IMR-90 (cell line): ENCODE measurements at regions not wholly inside any gene's neighbourhood (a gene's known extent, or its start where the extent isn't known, plus 50 kb on each side); places are given as distances from the start of the nearest gene placed in this dataset.

ENCODE experiments used
- ATAC-seq: fragments of 200-7000 bp; cut with Tn5 transposase; 2 replicates; pipeline ENCODE4 v1.9.1; 2020; ENCODE audit warnings: low read depth, mild to moderate bottlenecking, moderate library complexity
- BruUV-seq: library from RNA; stranded (reverse); fragments of 400-500 nt; replicated peaks from 2 replicates; lab custom pipeline; 2021; lab: Mats Ljungman, UMichigan
- CTCF ChIA-PET: fragments of 300-600 bp; formaldehyde crosslinking; extraction: SDS; loops from one replicate; lab custom pipeline; 2021; ENCODE audit warnings: antibody characterized with exemption; lab: Yijun Ruan, JAX
- POLR2A ChIA-PET: fragments of 300-600 bp; sonication (Branson Sonifier 250); formaldehyde crosslinking; loops from one replicate; lab custom pipeline; 2022; ENCODE audit warnings: antibody characterized with exemption; ENCODE audit not compliant: unreplicated experiment; lab: Charles Lee
- DNase-seq: peaks from one replicate; pipeline ENCODE4 v3.0.0; 2013
- H2AFZ ChIP-seq: replicated peaks from 2 replicates; pipeline ENCODE3; 2013; ENCODE audit warnings: low read length, mild to moderate bottlenecking; ENCODE audit not compliant: poor library complexity
- H2AK5ac ChIP-seq: 2 replicates; pipeline ENCODE4 v1.6.1; 2013; ENCODE audit warnings: low read depth, low read length, inconsistent platforms
- H2AK9ac ChIP-seq: replicated peaks from 2 replicates; pipeline ENCODE3; 2013; ENCODE audit warnings: mild to moderate bottlenecking, low read depth, low read length, moderate library complexity; ENCODE audit not compliant: poor library complexity
- H2BK120ac ChIP-seq: 2 replicates; pipeline ENCODE4 v1.6.1; 2013; ENCODE audit warnings: low read depth, low read length, inconsistent platforms
- H2BK15ac ChIP-seq: 3 replicates; pipeline ENCODE4 v1.6.1; 2013; ENCODE audit warnings: low read depth, low read length, inconsistent platforms
- H2BK20ac ChIP-seq: 2 replicates; pipeline ENCODE4 v1.6.1; 2013; ENCODE audit warnings: low read depth, mild to moderate bottlenecking, inconsistent platforms, low read length, moderate library complexity
- H2BK5ac ChIP-seq: 2 replicates; pipeline ENCODE4 v1.6.1; 2013; ENCODE audit warnings: mild to moderate bottlenecking, low read depth, low read length, inconsistent platforms; ENCODE audit not compliant: poor library complexity, severe bottlenecking
- H3K14ac ChIP-seq: replicated peaks from 2 replicates; pipeline ENCODE4 v1.6.1; 2013; ENCODE audit warnings: low read depth, low read length, inconsistent platforms
- H3K18ac ChIP-seq: 2 replicates; pipeline ENCODE4 v1.6.1; 2013; ENCODE audit warnings: low read depth, low read length, control low read depth
- H3K23ac ChIP-seq: 2 replicates; pipeline ENCODE4 v1.6.1; 2013; ENCODE audit warnings: low read depth, low read length, inconsistent platforms
- H3K27ac ChIP-seq: 2 replicates; pipeline ENCODE4 v1.5.1; 2013; ENCODE audit warnings: mild to moderate bottlenecking, control low read depth, low read length; ENCODE audit not compliant: insufficient read depth
- H3K27me3 ChIP-seq: 2 replicates; pipeline ENCODE4 v1.6.1; 2013; ENCODE audit warnings: low read length; ENCODE audit not compliant: control insufficient read depth, insufficient read depth
- H3K36me3 ChIP-seq: 2 replicates; pipeline ENCODE4 v1.6.1; 2013; ENCODE audit warnings: low read length, mixed read lengths; ENCODE audit not compliant: control insufficient read depth, insufficient read depth
- H3K4ac ChIP-seq: 2 replicates; pipeline ENCODE4 v1.6.1; 2013; ENCODE audit warnings: low read depth, low read length, inconsistent platforms
- H3K4me1 ChIP-seq: 2 replicates; pipeline ENCODE4 v1.6.1; 2013; ENCODE audit warnings: low read length, mixed read lengths; ENCODE audit not compliant: control insufficient read depth, insufficient read depth
- H3K4me2 ChIP-seq: 2 replicates; pipeline ENCODE4 v1.6.1; 2013; ENCODE audit warnings: low read depth, mild to moderate bottlenecking, control low read depth, low read length, moderate library complexity
- H3K4me3 ChIP-seq: 2 replicates; pipeline ENCODE4 v1.5.1; 2013; ENCODE audit warnings: low read depth, mild to moderate bottlenecking, control low read depth, low read length, moderate library complexity; ENCODE audit not compliant: insufficient read depth
- H3K56ac ChIP-seq: 2 replicates; pipeline ENCODE4 v1.6.1; 2013; ENCODE audit warnings: low read length, inconsistent platforms; ENCODE audit not compliant: insufficient read depth; ENCODE audit errors: extremely low read depth
- H3K79me1 ChIP-seq, 2 experiments: 2 replicates each; pipeline ENCODE4 v1.6.1; 2013; ENCODE audit warnings: low read length in 2 of 2, inconsistent platforms in 1 of 2, low read depth in 1 of 2
- H3K9ac ChIP-seq: 2 replicates; pipeline ENCODE4 v1.6.1; 2013; ENCODE audit warnings: low read depth, low read length, control low read depth
- H3K9me1 ChIP-seq: 2 replicates; pipeline ENCODE4 v1.6.1; 2013; ENCODE audit warnings: low read length, inconsistent platforms; ENCODE audit not compliant: insufficient read depth
- H3K9me3 ChIP-seq: 2 replicates; pipeline ENCODE4 v1.6.1; 2013; ENCODE audit warnings: low read length; ENCODE audit not compliant: control insufficient read depth, insufficient read depth
- H4K20me1 ChIP-seq: 2 replicates; pipeline ENCODE4 v1.6.1; 2013; ENCODE audit warnings: low read length, inconsistent platforms; ENCODE audit not compliant: insufficient read depth
- H4K5ac ChIP-seq: 2 replicates; pipeline ENCODE4 v1.6.1; 2013; ENCODE audit warnings: mild to moderate bottlenecking, low read depth, low read length, control low read depth
- H4K8ac ChIP-seq, 2 experiments: 2 replicates each; pipeline ENCODE4 v1.6.1; 2013; ENCODE audit warnings: low read depth in 2 of 2, low read length in 2 of 2, control low read depth in 1 of 2, inconsistent platforms in 1 of 2
- H4K91ac ChIP-seq: 2 replicates; pipeline ENCODE4 v1.6.1; 2013; ENCODE audit warnings: low read depth, low read length, inconsistent platforms; ENCODE audit not compliant: insufficient read depth
- CHD1 ChIP-seq: IDR thresholded peaks from 2 replicates; pipeline ENCODE4 v1.6.1; 2012; ENCODE audit warnings: low read depth, low read length, improper control_type of control experiment
- FOS ChIP-seq: fragments of 150-350 bp; IDR thresholded peaks from 2 replicates; pipeline ENCODE4 v1.6.1; 2016; ENCODE audit warnings: low read depth, low read length
- MAFK ChIP-seq: IDR thresholded peaks from 2 replicates; pipeline ENCODE4 v1.6.1; 2012; ENCODE audit warnings: low read depth, low read length, improper control_type of control experiment
- MAZ ChIP-seq: IDR thresholded peaks from 2 replicates; pipeline ENCODE4 v1.6.1; 2012; ENCODE audit warnings: low read depth, mild to moderate bottlenecking, low read length, improper control_type of control experiment, moderate library complexity, borderline replicate concordance
- MXI1 ChIP-seq: IDR thresholded peaks from 2 replicates; pipeline ENCODE4 v1.6.1; 2012; ENCODE audit warnings: low read depth, mild to moderate bottlenecking, low read length, moderate library complexity, borderline replicate concordance
- NFE2L2 ChIP-seq: fragments of 150-350 bp; IDR thresholded peaks from 2 replicates; pipeline ENCODE4 v1.6.1; 2016; ENCODE audit warnings: low read depth, mild to moderate bottlenecking, low read length
- RAD21 ChIP-seq: IDR thresholded peaks from 2 replicates; pipeline ENCODE4 v1.6.1; 2012; ENCODE audit warnings: low read length, improper control_type of control experiment
- RCOR1 ChIP-seq: IDR thresholded peaks from 2 replicates; pipeline ENCODE4 v1.6.1; 2012; ENCODE audit warnings: mild to moderate bottlenecking, low read length, improper control_type of control experiment; ENCODE audit not compliant: insufficient replicate concordance
- SMC3 ChIP-seq: fragments of 150-350 bp; IDR thresholded peaks from 2 replicates; pipeline ENCODE4 v1.6.1; 2016; ENCODE audit warnings: low read depth, mild to moderate bottlenecking, antibody characterized with exemption, low read length, moderate library complexity
- USF2 ChIP-seq: fragments of 150-350 bp; IDR thresholded peaks from 2 replicates; pipeline ENCODE4 v1.6.1; 2017; ENCODE audit warnings: mild to moderate bottlenecking, antibody characterized with exemption, low read length, low read depth
- WGBS, 2 experiments: methylation state at CpG; one replicate each; pipeline versions ENCODE4 v1.1.5 to v1.1.7; 2013; ENCODE audit warnings: missing lambda C conversion rate in 2 of 2; ENCODE audit not compliant: insufficient read length in 1 of 2; ENCODE audit errors: extremely low coverage in 2 of 2; 5-methylcytosine and 5-hydroxymethylcytosine counted together
- dilution Hi-C: fragments of 300-500 bp; cut with HindIII; formaldehyde crosslinking; loops from one replicate; pipeline ENCODE4 v1.14.3; 2018; ENCODE audit warnings: low sequenced_read_pairs; ENCODE audit not compliant: unreplicated experiment
- in situ Hi-C: fragments of 300-500 bp; cut with MboI; formaldehyde crosslinking; loops from 3 replicates; pipeline ENCODE4 v1.14.3; 2019; ENCODE audit warnings: low sequenced_read_pairs, inconsistent platforms, mixed read lengths
- intact Hi-C: fragments of 100-400 bp; cut with micrococcal nuclease; formaldehyde crosslinking; loops from 2 replicates; pipeline ENCODE4 v1.10.0; 2022
- TF ChIP-seq, protein P1 (sequence below): fragments of 150-350 bp; IDR thresholded peaks from 2 replicates; pipeline ENCODE4 v1.6.1; 2016; ENCODE audit warnings: low read depth, mild to moderate bottlenecking, low read length, moderate library complexity, borderline replicate concordance
- TF ChIP-seq, protein P2 (sequence below): conservative IDR thresholded peaks from 2 replicates; pipeline ENCODE4 v1.5.1; 2012; ENCODE audit warnings: mild to moderate bottlenecking, low read depth, low read length, improper control_type of control experiment

DNA sequence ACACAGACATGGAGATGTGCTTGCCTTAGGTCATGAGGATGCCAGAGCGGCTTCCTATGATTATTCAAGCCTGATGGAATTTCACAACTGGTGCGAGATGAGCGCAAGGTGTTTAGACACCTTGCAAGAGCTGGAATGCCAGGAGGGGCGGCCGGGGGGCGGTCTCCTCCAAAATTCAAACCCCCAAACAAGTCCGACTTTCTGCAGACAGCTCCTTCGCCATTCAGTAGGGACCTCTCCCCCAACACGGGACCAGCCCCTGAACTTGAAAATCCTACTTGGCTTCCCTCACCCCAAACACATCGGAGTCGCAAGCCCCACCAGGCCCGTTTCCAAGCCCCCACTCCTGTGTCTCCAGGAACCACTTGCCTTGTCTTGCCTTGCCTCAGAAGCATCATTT, 64.8 kb upstream of the ID2 start:
- H3K36me3 ChIP-seq, result no peaks in the 10 kb centered on the region
- no peak overlapping the region for H3K4me3 ChIP-seq
- DNase-seq (no peak), ATAC-seq (no peak)
- no peak overlapping the region for H2BK15ac ChIP-seq
- no TSS peak for BruUV-seq
- no peaks in the 10 kb centered on the region for H3K4me1 ChIP-seq
- H3K18ac ChIP-seq, result no peak overlapping the region
- no peak overlapping the region for H3K56ac ChIP-seq
- intact Hi-C loops, result no loop called here
- no peak overlapping the region for H2AK9ac ChIP-seq
- H3K4ac ChIP-seq, result no peak overlapping the region
- no peak overlapping the region for H3K14ac ChIP-seq
- no peak overlapping the region for H2BK5ac ChIP-seq
- H3K79me1 ChIP-seq, result no peaks in the 10 kb centered on the region
- H3K23ac ChIP-seq, result no peak overlapping the region
- no peak overlapping the region for H4K5ac ChIP-seq
- CTCF ChIA-PET, result no interaction called here
- no peaks in the 10 kb centered on the region for H4K20me1 ChIP-seq
- H2BK20ac ChIP-seq, result no peak overlapping the region
- no CpG with 5 or more reads among the region's 12 CpGs for WGBS, 2 experiments
- no peaks in the 10 kb centered on the region; the same call in 1 of the 2 replicates for H3K9me3 ChIP-seq
- H4K91ac ChIP-seq, result no peak overlapping the region
- TF ChIP-seq CHD1, result no peak
- TF ChIP-seq SMC3, result no peak
- TF ChIP-seq, protein P1, sequence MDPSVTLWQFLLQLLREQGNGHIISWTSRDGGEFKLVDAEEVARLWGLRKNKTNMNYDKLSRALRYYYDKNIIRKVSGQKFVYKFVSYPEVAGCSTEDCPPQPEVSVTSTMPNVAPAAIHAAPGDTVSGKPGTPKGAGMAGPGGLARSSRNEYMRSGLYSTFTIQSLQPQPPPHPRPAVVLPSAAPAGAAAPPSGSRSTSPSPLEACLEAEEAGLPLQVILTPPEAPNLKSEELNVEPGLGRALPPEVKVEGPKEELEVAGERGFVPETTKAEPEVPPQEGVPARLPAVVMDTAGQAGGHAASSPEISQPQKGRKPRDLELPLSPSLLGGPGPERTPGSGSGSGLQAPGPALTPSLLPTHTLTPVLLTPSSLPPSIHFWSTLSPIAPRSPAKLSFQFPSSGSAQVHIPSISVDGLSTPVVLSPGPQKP, result no peak
- TF ChIP-seq MXI1, result no peak
- no peak for TF ChIP-seq NFE2L2
- TF ChIP-seq, protein P2, sequence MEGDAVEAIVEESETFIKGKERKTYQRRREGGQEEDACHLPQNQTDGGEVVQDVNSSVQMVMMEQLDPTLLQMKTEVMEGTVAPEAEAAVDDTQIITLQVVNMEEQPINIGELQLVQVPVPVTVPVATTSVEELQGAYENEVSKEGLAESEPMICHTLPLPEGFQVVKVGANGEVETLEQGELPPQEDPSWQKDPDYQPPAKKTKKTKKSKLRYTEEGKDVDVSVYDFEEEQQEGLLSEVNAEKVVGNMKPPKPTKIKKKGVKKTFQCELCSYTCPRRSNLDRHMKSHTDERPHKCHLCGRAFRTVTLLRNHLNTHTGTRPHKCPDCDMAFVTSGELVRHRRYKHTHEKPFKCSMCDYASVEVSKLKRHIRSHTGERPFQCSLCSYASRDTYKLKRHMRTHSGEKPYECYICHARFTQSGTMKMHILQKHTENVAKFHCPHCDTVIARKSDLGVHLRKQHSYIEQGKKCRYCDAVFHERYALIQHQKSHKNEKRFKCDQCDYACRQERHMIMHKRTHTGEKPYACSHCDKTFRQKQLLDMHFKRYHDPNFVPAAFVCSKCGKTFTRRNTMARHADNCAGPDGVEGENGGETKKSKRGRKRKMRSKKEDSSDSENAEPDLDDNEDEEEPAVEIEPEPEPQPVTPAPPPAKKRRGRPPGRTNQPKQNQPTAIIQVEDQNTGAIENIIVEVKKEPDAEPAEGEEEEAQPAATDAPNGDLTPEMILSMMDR, result no peak
- no peak for TF ChIP-seq FOS
- no peak for TF ChIP-seq RAD21
- no peak for TF ChIP-seq RCOR1
- TF ChIP-seq MAZ, result no peak
- TF ChIP-seq USF2, result no peak
- TF ChIP-seq MAFK, result no peak
- no peak overlapping the region for H2BK120ac ChIP-seq
- dilution Hi-C loops, result no loop called here
- in situ Hi-C loops, result no loop called here
- POLR2A ChIA-PET, result no interaction called here
- H2AFZ ChIP-seq, result no peak overlapping the region
- H3K9ac ChIP-seq, result no peak overlapping the region
- no peak overlapping the region for H2AK5ac ChIP-seq
- no peaks in the 10 kb centered on the region for H3K9me1 ChIP-seq
- H3K27me3 ChIP-seq, result peaks cover 10% of the 10 kb centered on the region
- no peak overlapping the region for H3K4me2 ChIP-seq
- no peak overlapping the region for H3K27ac ChIP-seq
- no peak overlapping the region for H4K8ac ChIP-seq
